Thyroid gland (tissue), 4 donors: ENCODE measurements at regions not wholly inside any gene's neighbourhood (a gene's known extent, or its start where the extent isn't known, plus 50 kb on each side); places are given as distances from the start of the nearest gene placed in this dataset.

Source experiments
- DNase-seq, 2 donors: peaks; one replicate each; pipeline ENCODE4 v3.0.0-alpha.2; 2019
- H3K27ac ChIP-seq, 3 donors: fragments of 200-600 bp; sonication (generic); 1 replicate in 2 of 3; 2 replicates in 1 of 3; pipeline ENCODE4 v1.5.1; 2016 to 2019; ENCODE audit warnings: mild to moderate bottlenecking in 1 of 3, moderate library complexity in 1 of 3
- H3K27me3 ChIP-seq: fragments of 200-600 bp; sonication (generic); one replicate; pipeline ENCODE4 v1.5.1; 2019
- H3K36me3 ChIP-seq, 2 donors: fragments of 200-600 bp; sonication (generic); one replicate each; pipeline ENCODE4 v1.5.1; 2016 to 2019
- H3K4me1 ChIP-seq, 2 donors: fragments of 200-600 bp; sonication (generic); one replicate each; pipeline ENCODE4 v1.5.1; 2017 to 2019
- H3K4me3 ChIP-seq, 3 donors: fragments of 200-600 bp; sonication (generic); replicated peaks in 1 of 3; 1 replicate in 2 of 3; 2 replicates in 1 of 3; pipeline ENCODE4 v1.5.1; 2016; ENCODE audit warnings: mild to moderate bottlenecking in 1 of 3
- H3K9me3 ChIP-seq: fragments of 200-600 bp; sonication (generic); one replicate; pipeline ENCODE4 v1.5.1; 2017
- POLR2A ChIP-seq, 2 donors: fragments of 450-650 bp; IDR thresholded peaks; one replicate each; pipeline ENCODE4 v1.6.1; 2017; ENCODE audit warnings: antibody characterized with exemption in 2 of 2, mild to moderate bottlenecking in 2 of 2, moderate library complexity in 1 of 2
- WGBS, 2 donors: methylation state at CpG; one replicate each; pipeline ENCODE4 v1.1.5; 2017; 5-methylcytosine and 5-hydroxymethylcytosine counted together
- intact Hi-C: fragments of 100-400 bp; cut with DNase I; formaldehyde crosslinking; loops from one replicate; pipeline ENCODE4 v1.15.1; 2023
- TF ChIP-seq, protein P1 (sequence below), 6 experiments: fragments of 200-600 bp in 3 of 6; fragments of 450-650 bp in 3 of 6; sonication (generic) in 3 of 6; IDR thresholded peaks; one replicate each; pipeline ENCODE4 v1.5.1; 2016 to 2019; ENCODE audit warnings: antibody characterized with exemption in 6 of 6, mild to moderate bottlenecking in 2 of 6, inconsistent platforms in 1 of 6, moderate library complexity in 1 of 6

DNA sequence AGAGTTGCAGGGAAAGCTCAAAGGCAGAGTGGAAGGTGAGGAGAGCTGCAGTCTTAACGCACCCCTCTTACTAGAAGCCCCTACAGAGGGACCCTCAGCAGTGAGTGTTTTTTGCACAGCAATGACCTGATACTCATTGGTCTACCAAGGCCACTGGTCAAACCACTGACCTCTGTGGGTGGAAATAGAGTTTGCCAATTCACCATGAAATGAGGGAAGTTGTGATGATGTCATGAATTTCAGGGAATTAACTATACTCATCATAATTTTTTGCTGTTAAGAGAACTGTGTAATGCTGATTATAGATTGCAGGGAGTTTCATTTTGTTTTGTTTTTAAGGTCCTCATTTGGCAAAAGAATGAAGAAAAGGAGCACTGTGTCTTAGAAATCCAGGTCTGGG lies 101.7 kb upstream of the SMAD3 start:
- WGBS, 2 donors = 81 to 85% methylated on average over 1 of the region's 1 CpG
- intact Hi-C loops = no loop called here

GRCh38 chr15:66964111-66964738 lies 101.2 kb upstream of the SMAD3 start:
- TF ChIP-seq, protein P1, sequence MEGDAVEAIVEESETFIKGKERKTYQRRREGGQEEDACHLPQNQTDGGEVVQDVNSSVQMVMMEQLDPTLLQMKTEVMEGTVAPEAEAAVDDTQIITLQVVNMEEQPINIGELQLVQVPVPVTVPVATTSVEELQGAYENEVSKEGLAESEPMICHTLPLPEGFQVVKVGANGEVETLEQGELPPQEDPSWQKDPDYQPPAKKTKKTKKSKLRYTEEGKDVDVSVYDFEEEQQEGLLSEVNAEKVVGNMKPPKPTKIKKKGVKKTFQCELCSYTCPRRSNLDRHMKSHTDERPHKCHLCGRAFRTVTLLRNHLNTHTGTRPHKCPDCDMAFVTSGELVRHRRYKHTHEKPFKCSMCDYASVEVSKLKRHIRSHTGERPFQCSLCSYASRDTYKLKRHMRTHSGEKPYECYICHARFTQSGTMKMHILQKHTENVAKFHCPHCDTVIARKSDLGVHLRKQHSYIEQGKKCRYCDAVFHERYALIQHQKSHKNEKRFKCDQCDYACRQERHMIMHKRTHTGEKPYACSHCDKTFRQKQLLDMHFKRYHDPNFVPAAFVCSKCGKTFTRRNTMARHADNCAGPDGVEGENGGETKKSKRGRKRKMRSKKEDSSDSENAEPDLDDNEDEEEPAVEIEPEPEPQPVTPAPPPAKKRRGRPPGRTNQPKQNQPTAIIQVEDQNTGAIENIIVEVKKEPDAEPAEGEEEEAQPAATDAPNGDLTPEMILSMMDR (IDR thresholded peaks at IDR 0.05) = no peak
- TF ChIP-seq POLR2A (IDR thresholded peaks at IDR 0.05) = no peak
- no peak overlapping the region for H3K27ac ChIP-seq
- H3K36me3 ChIP-seq = no peaks in the 10 kb centered on the region
- no peaks in the 10 kb centered on the region for H3K27me3 ChIP-seq
- WGBS, 2 donors = 94 to 95% methylated on average over 9 of the region's 9 CpGs
- intact Hi-C loops = no loop called here
- H3K9me3 ChIP-seq = no peaks in the 10 kb centered on the region
- no peak for DNase-seq
- no peak overlapping the region for H3K4me3 ChIP-seq
- H3K4me1 ChIP-seq = no peaks in the 10 kb centered on the region

More for the DNA sequence above, 101.7 kb upstream of the SMAD3 start:
- H3K4me1 ChIP-seq = no peaks in the 10 kb centered on the region
- H3K4me3 ChIP-seq = no peak overlapping the region
- H3K27me3 ChIP-seq = no peaks in the 10 kb centered on the region
- no peak overlapping the region for H3K27ac ChIP-seq
- DNase-seq = no peak
- H3K36me3 ChIP-seq = no peaks in the 10 kb centered on the region
- TF ChIP-seq, protein P1 (IDR thresholded peaks at IDR 0.05) = no peak
- H3K9me3 ChIP-seq = no peaks in the 10 kb centered on the region

DNA sequence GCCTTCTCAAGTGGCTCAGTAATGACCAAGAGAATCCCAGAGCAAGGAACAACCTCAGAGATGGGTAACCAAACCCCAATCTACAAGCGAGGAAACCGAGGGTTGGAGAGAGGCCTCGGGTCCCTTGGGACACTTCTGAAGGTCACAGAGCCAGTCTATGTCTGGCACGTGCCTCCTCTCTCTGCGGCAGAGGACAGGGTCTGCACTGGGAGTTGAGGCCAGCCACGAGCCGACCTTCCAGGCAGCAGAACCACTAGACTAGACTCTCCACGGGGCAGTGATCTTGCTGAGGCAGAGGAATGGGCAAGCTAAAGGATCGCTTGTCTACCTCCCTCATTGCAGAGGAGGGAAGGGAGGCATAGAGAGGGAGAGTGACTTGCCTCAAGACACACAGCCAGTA lies 100.6 kb upstream of the SMAD3 start:
- H3K27ac ChIP-seq = no peak overlapping the region
- WGBS, 2 donors = 88 to 95% methylated on average over 7 to 9 of the region's 9 CpGs
- no peaks in the 10 kb centered on the region for H3K27me3 ChIP-seq
- no peak overlapping the region for H3K4me3 ChIP-seq
- H3K4me1 ChIP-seq = no peaks in the 10 kb centered on the region
- TF ChIP-seq, protein P1 (IDR thresholded peaks at IDR 0.05) = no peak
- TF ChIP-seq POLR2A (IDR thresholded peaks at IDR 0.05) = no peak
- no peaks in the 10 kb centered on the region for H3K36me3 ChIP-seq
- no peak for DNase-seq
- H3K9me3 ChIP-seq = no peaks in the 10 kb centered on the region
- intact Hi-C loops = no loop called here

GRCh38 chr15:66965201-66965900 lies 100.1 kb upstream of the SMAD3 start:
- WGBS, 2 donors = 91 to 98% methylated on average over 10 of the region's 10 CpGs
- H3K27me3 ChIP-seq = no peaks in the 10 kb centered on the region
- no peak overlapping the region for H3K27ac ChIP-seq
- TF ChIP-seq, protein P1 (IDR thresholded peaks at IDR 0.05) = no peak
- TF ChIP-seq POLR2A (IDR thresholded peaks at IDR 0.05) = no peak
- no peaks in the 10 kb centered on the region for H3K36me3 ChIP-seq
- no peak overlapping the region for H3K4me3 ChIP-seq
- H3K4me1 ChIP-seq = no peaks in the 10 kb centered on the region
- no peak for DNase-seq
- intact Hi-C loops = no loop called here
- no peaks in the 10 kb centered on the region for H3K9me3 ChIP-seq

- intact Hi-C loops = no loop called here
- no peaks in the 10 kb centered on the region for H3K36me3 ChIP-seq
- H3K27me3 ChIP-seq = no peaks in the 10 kb centered on the region
- TF ChIP-seq POLR2A (IDR thresholded peaks at IDR 0.05) = no peak
- TF ChIP-seq, protein P1 (IDR thresholded peaks at IDR 0.05) = peak in 3 of 6 experiments; percentile 7 to 36 (median 17)
- no peaks in the 10 kb centered on the region for H3K4me1 ChIP-seq
- no peak overlapping the region for H3K4me3 ChIP-seq
- H3K9me3 ChIP-seq = no peaks in the 10 kb centered on the region
- 89 to 92% methylated on average over 2 of the region's 2 CpGs for WGBS, 2 donors
- no peak overlapping the region for H3K27ac ChIP-seq
- no peak for DNase-seq
Measured at GRCh38 chr15:66966256-66966655, 99.1 kb upstream of the SMAD3 start.
